ENCODE measurements at regions not wholly inside any gene's neighbourhood (a gene's known extent, or its start where the extent isn't known, plus 50 kb on each side); places are given as distances from the start of the nearest gene placed in this dataset.

- no peak for TF ChIP-seq CTCF (conservative IDR thresholded peaks at IDR 0.05; ENCODE audit: low read length)
- TF ChIP-seq EZH2phosphoT487 (IDR thresholded peaks at IDR 0.05; ENCODE audit: borderline replicate concordance) = no peak
These were observed 193.9 kb downstream of the ANKRD7 start for GRCh38 chr7:118418433-118418832.

Measured in Loucy (cell line).